BJ (cell line): ENCODE measurements at regions not wholly inside any gene's neighbourhood (a gene's known extent, or its start where the extent isn't known, plus 50 kb on each side); places are given as distances from the start of the nearest gene placed in this dataset.

Source experiments
- CTCF ChIA-PET: fragments of 350-600 bp; formaldehyde crosslinking; extraction: SDS; loops from one replicate; lab custom pipeline; 2021; ENCODE audit warnings: antibody characterized with exemption, inconsistent platforms; lab: Yijun Ruan, JAX
- POLR2A ChIA-PET: fragments of 300-600 bp; sonication (Branson Sonifier 250); formaldehyde crosslinking; extraction: SDS; loops from one replicate; lab custom pipeline; 2021; ENCODE audit warnings: antibody characterized with exemption; lab: Charles Lee
- DNase-seq: peaks from one replicate; pipeline ENCODE4 v3.0.0-alpha.2; 2011; ENCODE audit warnings: low read depth
- H3K27me3 ChIP-seq: 2 replicates; pipeline ENCODE4 v1.6.0; 2011; ENCODE audit warnings: low read length; ENCODE audit not compliant: control insufficient read depth, insufficient read depth
- H3K36me3 ChIP-seq: 2 replicates; pipeline ENCODE4 v1.5.1; 2011; ENCODE audit warnings: low read length; ENCODE audit not compliant: control insufficient read depth, insufficient read depth
- H3K4me3 ChIP-seq: 2 replicates; pipeline ENCODE4 v1.5.1; 2011; ENCODE audit warnings: low read depth, mild to moderate bottlenecking, control low read depth, low read length
- CTCF ChIP-seq: IDR thresholded peaks from 2 replicates; pipeline ENCODE4 v1.5.1; 2011; ENCODE audit warnings: low read depth, mild to moderate bottlenecking, control low read depth, inconsistent platforms, low read length, moderate library complexity; ENCODE audit not compliant: insufficient read depth

- TF ChIP-seq CTCF = peak; percentile 22; the same call in 1 of the 2 replicates
- POLR2A ChIA-PET = no interaction called here
- H3K27me3 ChIP-seq = no peaks in the 10 kb centered on the region
- no peaks in the 10 kb centered on the region for H3K36me3 ChIP-seq
- CTCF ChIA-PET = interaction anchor here (0.6 kb wide), 2 partner anchors 62 to 171 kb away, joined by 3 read pairs; no protein-coding TSS in a partner anchor
- no peak overlapping the region for H3K4me3 ChIP-seq
- DNase-seq = peak; percentile 62
These were observed 455.3 kb upstream of the NR2F2 start for GRCh38 chr15:95875121-95875643.

GRCh38 chr15:95880031-95880570, 450.4 kb upstream of the NR2F2 start:
- DNase-seq = no peak
- no peak overlapping the region for H3K4me3 ChIP-seq
- ChIA-PET CTCF (interaction anchor here (0.6 kb wide), 1 partner anchor 149 kb away, joined by 3 read pairs; no protein-coding TSS in a partner anchor), POLR2A (interaction anchor here (0.7 kb wide), 1 partner anchor 312 kb away, joined by 3 read pairs; no protein-coding TSS in a partner anchor)
- H3K36me3 ChIP-seq = no peaks in the 10 kb centered on the region
- no peaks in the 10 kb centered on the region for H3K27me3 ChIP-seq
- no peak for TF ChIP-seq CTCF

- no peak for TF ChIP-seq CTCF
- H3K4me3 ChIP-seq = no peak overlapping the region
- POLR2A ChIA-PET = no interaction called here
- H3K27me3 ChIP-seq = no peaks in the 10 kb centered on the region
- no peaks in the 10 kb centered on the region for H3K36me3 ChIP-seq
- no peak for DNase-seq
- CTCF ChIA-PET = no interaction called here
These were observed 449.9 kb upstream of the NR2F2 start for GRCh38 chr15:95880630-95881029.

DNA sequence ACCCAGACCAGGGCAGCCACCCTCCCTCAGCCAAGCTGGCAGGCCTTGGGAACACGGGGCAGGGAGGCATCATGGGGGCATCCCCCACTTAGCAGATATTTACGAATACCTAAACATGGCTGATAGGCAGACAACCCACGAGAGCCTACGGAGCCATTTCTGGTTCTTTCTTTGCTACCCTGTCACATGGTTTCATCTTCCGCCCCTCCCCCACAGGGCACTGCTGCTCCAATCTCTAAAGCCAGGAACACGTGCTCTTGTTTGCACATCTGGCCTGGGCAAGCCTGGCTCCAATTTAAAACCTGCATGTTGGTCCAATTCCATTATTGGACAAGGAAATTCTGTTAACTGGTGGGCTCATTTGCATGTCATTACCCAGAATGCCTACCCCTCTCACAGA, 447.4 kb upstream of the NR2F2 start:
- Histone ChIP-seq H3K4me3 (no peak overlapping the region), H3K36me3 (no peaks in the 10 kb centered on the region), H3K27me3 (no peaks in the 10 kb centered on the region)
- TF ChIP-seq CTCF = no peak
- no peak for DNase-seq
- ChIA-PET POLR2A (interaction anchor here (0.7 kb wide), 1 partner anchor 392 kb away, joined by 3 read pairs; no protein-coding TSS in a partner anchor), CTCF (interaction anchor here (0.6 kb wide), 1 partner anchor 172 kb away, joined by 3 read pairs; no protein-coding TSS in a partner anchor)

- TF ChIP-seq CTCF = no peak
- ChIA-PET POLR2A (interaction anchor here (1.0 kb wide), 1 partner anchor 443 kb away, joined by 13 read pairs; no protein-coding TSS in a partner anchor), CTCF (interaction anchor here (1.2 kb wide), 1 partner anchor 208 kb away, joined by 3 read pairs; no protein-coding TSS in a partner anchor)
These were observed 446.2 kb upstream of the NR2F2 start for GRCh38 chr15:95884276-95884675.

More at GRCh38 chr15:95884276-95884675, 446.2 kb upstream of the NR2F2 start:
- Histone ChIP-seq H3K4me3 (no peak overlapping the region), H3K27me3 (no peaks in the 10 kb centered on the region), H3K36me3 (no peaks in the 10 kb centered on the region)
- DNase-seq = peak; percentile 92
